ENCODE measurements at regions not wholly inside any gene's neighbourhood (a gene's known extent, or its start where the extent isn't known, plus 50 kb on each side); places are given as distances from the start of the nearest gene placed in this dataset.
"Not testable (repeated sequence)": the region's sequence is repeated elsewhere in the genome, so short reads cannot be mapped to it uniquely, and the experiment has no call there.

DNA sequence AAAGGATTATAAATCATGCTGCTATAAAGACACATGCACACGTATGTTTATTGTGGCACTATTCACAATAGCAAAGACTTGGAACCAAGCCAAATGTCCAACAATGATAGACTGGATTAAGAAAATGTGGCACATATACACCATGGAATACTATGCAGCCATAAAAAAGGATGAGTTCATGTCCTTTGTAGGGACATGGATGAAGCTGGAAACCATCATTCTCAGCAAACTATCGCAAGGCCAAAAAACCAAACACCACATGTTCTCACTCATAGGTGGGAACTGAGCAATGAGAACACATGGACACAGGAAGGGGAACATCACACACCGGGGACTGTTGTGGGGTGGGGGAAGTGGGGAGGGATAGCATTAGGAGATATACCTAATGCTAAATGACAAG is 127.1 kb upstream of the GRAMD2B start:
- TF ChIP-seq, protein P1, sequence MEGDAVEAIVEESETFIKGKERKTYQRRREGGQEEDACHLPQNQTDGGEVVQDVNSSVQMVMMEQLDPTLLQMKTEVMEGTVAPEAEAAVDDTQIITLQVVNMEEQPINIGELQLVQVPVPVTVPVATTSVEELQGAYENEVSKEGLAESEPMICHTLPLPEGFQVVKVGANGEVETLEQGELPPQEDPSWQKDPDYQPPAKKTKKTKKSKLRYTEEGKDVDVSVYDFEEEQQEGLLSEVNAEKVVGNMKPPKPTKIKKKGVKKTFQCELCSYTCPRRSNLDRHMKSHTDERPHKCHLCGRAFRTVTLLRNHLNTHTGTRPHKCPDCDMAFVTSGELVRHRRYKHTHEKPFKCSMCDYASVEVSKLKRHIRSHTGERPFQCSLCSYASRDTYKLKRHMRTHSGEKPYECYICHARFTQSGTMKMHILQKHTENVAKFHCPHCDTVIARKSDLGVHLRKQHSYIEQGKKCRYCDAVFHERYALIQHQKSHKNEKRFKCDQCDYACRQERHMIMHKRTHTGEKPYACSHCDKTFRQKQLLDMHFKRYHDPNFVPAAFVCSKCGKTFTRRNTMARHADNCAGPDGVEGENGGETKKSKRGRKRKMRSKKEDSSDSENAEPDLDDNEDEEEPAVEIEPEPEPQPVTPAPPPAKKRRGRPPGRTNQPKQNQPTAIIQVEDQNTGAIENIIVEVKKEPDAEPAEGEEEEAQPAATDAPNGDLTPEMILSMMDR (IDR thresholded peaks at IDR 0.05), result not testable (repeated sequence)
- TF ChIP-seq EP300, POLR2A (IDR thresholded peaks at IDR 0.05): not testable (repeated sequence)

Data from tibial nerve (tissue), 4 donors.